ENCODE measurements at regions not wholly inside any gene's neighbourhood (a gene's known extent, or its start where the extent isn't known, plus 50 kb on each side); places are given as distances from the start of the nearest gene placed in this dataset.

- H3K4me1 ChIP-seq, result no peaks in the 10 kb centered on the region
- no peak for TF ChIP-seq CTCF (IDR thresholded peaks at IDR 0.05)
- TF ChIP-seq EP300 (IDR thresholded peaks at IDR 0.05), result no peak
- TF ChIP-seq POLR2AphosphoS5 (IDR thresholded peaks at IDR 0.05), result no peak
- no peak for TF ChIP-seq POLR2A (IDR thresholded peaks at IDR 0.05)
- H3K4me3 ChIP-seq, result no peak overlapping the region
- no peaks in the 10 kb centered on the region for H3K9me3 ChIP-seq
- no peaks in the 10 kb centered on the region for H3K36me3 ChIP-seq
- H3K27me3 ChIP-seq, result peaks cover 43% of the 10 kb centered on the region
- ATAC-seq, result no peak
- WGBS, 2 donors (ENCODE audit: low coverage in 1 of 2), result 55 to 68% methylated on average over 2 to 4 of the region's 13 CpGs
- no peak overlapping the region for H3K27ac ChIP-seq
Observed at GRCh38 chr20:51108638-51109363, 85.9 kb upstream of the KCNG1 start.

- Histone ChIP-seq H3K4me1 (no peaks in the 10 kb centered on the region), H3K9me3 (no peaks in the 10 kb centered on the region), H3K27ac (no peak overlapping the region), H3K4me3 (no peak overlapping the region), H3K36me3 (no peaks in the 10 kb centered on the region), H3K27me3 (peaks cover 28% of the 10 kb centered on the region)
- no peak for ATAC-seq
- TF ChIP-seq EP300 (IDR thresholded peaks at IDR 0.05) (no peak), CTCF (IDR thresholded peaks at IDR 0.05) (no peak), POLR2A (IDR thresholded peaks at IDR 0.05) (no peak), POLR2AphosphoS5 (IDR thresholded peaks at IDR 0.05) (no peak)
- WGBS, 2 donors (ENCODE audit: low coverage in 1 of 2), result 86 to 93% methylated on average over 3 of the region's 3 CpGs
Observed at GRCh38 chr20:51106011-51106410, 83.1 kb upstream of the KCNG1 start.

- H3K36me3 ChIP-seq, result no peaks in the 10 kb centered on the region
- no peaks in the 10 kb centered on the region for H3K9me3 ChIP-seq
- H3K4me3 ChIP-seq, result no peak overlapping the region
- H3K27me3 ChIP-seq, result peaks cover 20% of the 10 kb centered on the region
- 49 to 59% methylated on average over 9 to 10 of the region's 10 CpGs for WGBS, 2 donors (ENCODE audit: low coverage in 1 of 2)
- ATAC-seq, result no peak
- H3K27ac ChIP-seq, result no peak overlapping the region
- TF ChIP-seq POLR2AphosphoS5 (IDR thresholded peaks at IDR 0.05) (no peak), EP300 (IDR thresholded peaks at IDR 0.05) (no peak), CTCF (IDR thresholded peaks at IDR 0.05) (no peak), POLR2A (IDR thresholded peaks at IDR 0.05) (no peak)
- no peaks in the 10 kb centered on the region for H3K4me1 ChIP-seq
Observed at GRCh38 chr20:51104960-51105920, 82.3 kb upstream of the KCNG1 start.

- Histone ChIP-seq H3K36me3 (no peaks in the 10 kb centered on the region), H3K4me1 (no peaks in the 10 kb centered on the region), H3K4me3 (no peak overlapping the region), H3K9me3 (no peaks in the 10 kb centered on the region), H3K27me3 (peaks cover under 1% of the 10 kb centered on the region), H3K27ac (no peak overlapping the region)
- TF ChIP-seq EP300 (IDR thresholded peaks at IDR 0.05) (no peak), POLR2AphosphoS5 (IDR thresholded peaks at IDR 0.05) (no peak), POLR2A (IDR thresholded peaks at IDR 0.05) (no peak), CTCF (IDR thresholded peaks at IDR 0.05) (no peak)
- no peak for ATAC-seq
- WGBS, 2 donors (ENCODE audit: low coverage in 1 of 2), result 50 to 73% methylated on average over 1 to 2 of the region's 2 CpGs
Observed at GRCh38 chr20:51100617-51101016, 77.7 kb upstream of the KCNG1 start.
